HS-5 (cell line): ENCODE measurements at regions not wholly inside any gene's neighbourhood (a gene's known extent, or its start where the extent isn't known, plus 50 kb on each side); places are given as distances from the start of the nearest gene placed in this dataset.

Source experiments
- DNase-seq: peaks from one replicate; pipeline ENCODE4 v3.0.0-alpha.2; 2012; ENCODE audit warnings: low read depth

DNA sequence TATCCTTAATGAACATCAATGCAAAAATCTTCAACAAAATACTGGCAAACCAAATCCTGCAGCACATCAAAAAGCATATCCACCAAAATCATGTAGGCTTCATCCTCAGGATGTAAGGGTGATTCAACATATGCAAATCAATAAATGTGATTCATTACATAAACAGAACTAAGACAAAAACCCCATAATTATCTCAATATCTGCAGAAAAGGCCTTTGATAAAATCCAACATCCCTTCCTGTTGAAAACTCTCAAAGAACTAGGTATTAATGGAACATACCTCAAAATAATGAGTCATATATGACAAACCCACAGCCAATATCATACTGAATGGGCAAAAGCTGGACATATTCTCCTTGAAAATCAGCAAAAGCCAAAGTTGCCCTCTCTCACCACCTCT lies 54.6 kb upstream of the DEPDC1 start:
- no peak for DNase-seq

- DNase-seq, result no peak
These were observed 61.6 kb upstream of the DEPDC1 start for GRCh38 chr1:68558321-68559026.

DNA sequence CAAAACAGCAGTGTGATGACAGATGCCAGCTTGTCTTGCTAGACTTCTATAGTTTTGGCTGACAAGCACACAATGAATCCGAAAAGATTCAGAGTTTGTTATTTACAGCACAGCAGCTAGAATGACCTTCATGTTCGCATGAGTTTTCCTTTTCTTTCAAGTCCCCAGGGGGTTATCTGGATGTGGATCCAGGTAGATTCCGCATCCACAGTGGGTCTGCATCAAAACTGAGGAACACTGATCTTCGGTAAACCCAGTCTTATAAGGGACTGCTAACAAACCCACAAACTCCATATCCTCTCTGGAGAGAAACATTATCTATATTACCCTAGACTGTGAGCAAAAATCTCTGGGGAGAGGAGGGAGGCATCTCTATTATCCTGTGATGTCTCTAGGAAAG lies 69.0 kb upstream of the DEPDC1 start:
- DNase-seq, result no peak

GRCh38 chr1:68570871-68571270 lies 74.0 kb upstream of the DEPDC1 start:
- no peak for DNase-seq

DNA sequence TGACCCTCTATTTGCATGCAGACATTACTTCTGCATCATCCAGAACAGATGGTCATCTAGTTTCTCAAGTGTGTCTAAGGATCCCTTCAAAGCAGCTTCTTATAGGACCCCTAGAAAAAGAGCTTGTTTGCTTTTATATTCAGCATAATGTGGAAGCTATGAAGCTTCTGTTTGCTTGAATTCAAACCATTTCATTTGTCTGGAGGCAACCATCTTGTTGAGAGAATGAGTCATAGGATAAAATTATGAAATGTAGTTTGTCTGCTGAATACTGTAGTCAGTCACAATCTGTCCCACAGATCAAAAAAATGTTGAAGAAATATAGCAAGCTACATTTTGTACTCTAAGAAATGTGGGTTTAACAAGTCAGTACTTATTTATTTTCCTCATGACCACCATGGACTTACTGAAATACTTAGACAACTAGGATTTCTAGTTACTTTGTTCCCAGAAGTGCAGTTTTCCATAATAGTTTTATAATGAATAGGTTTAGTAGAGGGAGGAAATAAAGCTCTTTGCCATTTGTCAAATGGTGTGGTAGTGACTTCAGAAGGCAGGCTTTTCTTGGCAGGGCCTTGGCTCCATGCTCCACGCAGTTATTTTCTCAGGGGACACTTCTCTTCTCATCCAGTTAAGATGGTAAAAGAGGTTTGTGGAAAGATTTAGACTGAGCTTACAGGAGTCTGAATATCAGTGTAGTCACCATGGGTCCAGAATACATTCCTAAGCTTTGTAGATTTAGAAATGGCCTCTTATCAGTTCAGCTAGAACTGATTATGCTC lies 74.8 kb upstream of the DEPDC1 start:
- DNase-seq, result no peak

DNA sequence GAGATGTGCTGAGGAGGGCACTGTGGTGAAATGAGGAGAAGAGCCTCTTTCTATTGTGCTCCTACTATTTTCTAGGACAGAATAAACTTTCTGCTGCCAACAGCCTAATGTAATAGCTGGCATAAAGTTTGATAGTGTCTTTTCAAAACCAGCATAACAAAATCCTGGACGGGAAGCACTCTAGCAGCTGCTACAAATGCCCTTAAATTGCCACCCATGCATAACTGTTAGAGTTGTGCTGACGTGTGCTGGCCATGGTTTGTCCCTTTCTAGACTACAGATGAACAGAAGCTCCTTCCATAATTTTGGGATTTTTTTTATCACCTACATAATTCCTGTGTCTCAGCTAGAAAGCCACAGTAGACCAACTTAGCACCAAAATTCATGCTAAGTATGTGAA lies 88.5 kb upstream of the DEPDC1 start:
- DNase-seq, result no peak

DNA sequence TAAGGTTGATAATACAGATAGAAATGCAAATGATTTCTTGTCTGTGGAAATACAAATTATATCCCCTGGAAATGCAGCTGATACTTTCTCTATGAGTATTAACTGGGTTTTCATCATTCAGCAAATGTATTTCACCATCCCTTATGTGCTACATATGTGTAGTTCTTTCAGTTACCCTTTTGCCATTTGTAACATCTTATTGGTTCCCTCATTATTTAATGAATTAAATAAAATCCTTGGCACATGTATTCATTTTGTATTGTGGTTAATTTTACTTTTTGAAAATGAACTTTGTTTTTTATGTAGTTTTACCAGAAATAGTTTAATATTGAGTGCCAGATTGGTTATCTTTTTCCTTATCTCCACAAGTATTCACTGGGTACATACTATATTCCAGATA lies 89.9 kb upstream of the DEPDC1 start:
- DNase-seq, result no peak

- DNase-seq, result no peak
These were observed 91.4 kb upstream of the DEPDC1 start for GRCh38 chr1:68588304-68588703.

DNA sequence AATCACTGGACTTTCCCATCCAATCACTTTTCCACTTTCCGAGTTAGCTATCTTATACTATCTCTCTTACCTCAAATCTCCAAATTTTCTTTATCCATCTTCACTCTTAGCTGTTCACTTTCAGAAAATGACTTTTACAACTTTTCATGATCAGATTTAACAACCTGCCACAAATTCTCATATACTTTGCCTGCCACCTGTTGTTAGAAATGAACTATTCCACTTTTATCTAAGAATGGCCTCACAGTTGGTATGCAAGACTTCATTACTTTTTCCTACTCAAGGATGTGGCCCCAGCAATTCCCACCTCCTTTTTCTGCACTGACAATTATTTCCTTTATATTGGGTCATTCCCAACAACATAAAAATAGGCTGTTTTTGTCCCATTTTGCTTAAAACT lies 93.6 kb upstream of the DEPDC1 start:
- no peak for DNase-seq

DNA sequence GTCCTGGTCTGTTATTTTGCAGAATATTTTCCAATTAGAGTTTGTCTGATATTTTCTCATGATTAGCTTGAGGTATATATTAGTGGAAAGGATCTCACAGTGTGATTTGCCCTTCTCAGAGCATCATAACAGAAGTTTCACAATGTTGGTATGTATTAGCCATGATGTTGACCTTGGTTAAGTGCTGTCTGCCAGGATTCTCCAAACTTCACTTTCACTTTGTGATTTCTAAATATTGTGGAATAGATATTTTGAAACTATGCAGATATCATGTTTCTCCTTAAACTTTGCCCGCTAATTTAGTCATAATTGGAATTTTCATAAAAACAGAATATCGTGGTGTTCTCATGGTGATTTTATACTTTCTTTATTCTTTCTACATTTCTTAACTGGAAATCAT lies 98.0 kb upstream of the DEPDC1 start:
- no peak for DNase-seq

- DNase-seq, result no peak
These were observed 103.3 kb upstream of the DEPDC1 start for GRCh38 chr1:68600049-68600661.

- no peak for DNase-seq
These were observed 111.4 kb upstream of the DEPDC1 start for GRCh38 chr1:68608289-68608688.

GRCh38 chr1:68615312-68615711 lies 118.4 kb upstream of the DEPDC1 start:
- DNase-seq, result no peak

- no peak for DNase-seq
These were observed 121.1 kb upstream of the DEPDC1 start for GRCh38 chr1:68617942-68618341.

- no peak for DNase-seq
These were observed 123.7 kb upstream of the DEPDC1 start for GRCh38 chr1:68620571-68620970.

DNA sequence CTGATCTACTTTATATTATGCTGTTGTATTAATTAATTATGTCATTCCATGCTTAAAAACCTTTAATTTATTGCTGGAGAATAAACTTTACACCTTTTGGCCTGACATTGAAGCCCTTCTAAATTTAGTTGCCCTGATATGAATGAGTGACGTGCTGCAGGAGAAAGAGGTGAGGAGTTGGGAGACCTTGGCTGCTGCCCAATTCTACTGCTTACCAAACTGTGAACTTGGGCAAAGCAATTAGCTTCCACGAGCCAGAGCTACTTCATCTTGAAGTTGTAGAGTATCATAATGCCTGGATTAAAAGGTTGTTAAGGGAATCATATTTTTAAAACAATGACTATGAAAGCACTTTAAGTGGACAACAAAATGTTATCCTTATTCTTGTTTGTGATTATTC lies 126.8 kb upstream of the DEPDC1 start:
- DNase-seq, result no peak

DNA sequence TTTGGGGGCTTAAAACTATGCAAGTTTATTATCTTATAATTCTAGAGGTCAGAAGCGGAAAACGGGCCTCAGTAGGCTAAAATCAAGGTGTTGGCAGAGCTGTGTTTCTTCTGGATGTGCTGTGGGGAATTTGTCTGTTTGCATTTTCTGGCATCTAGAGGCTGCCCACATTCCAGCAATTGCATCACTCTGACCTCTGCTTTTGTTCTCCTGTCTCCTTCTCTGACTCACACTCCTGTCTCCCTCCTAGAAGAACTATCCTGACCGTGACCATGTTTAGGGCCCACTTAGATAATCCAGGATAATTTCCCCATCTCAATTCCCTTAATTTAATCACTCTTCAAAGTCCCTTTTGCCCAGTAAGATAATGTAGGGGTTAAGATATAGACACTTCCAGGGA lies 127.4 kb upstream of the DEPDC1 start:
- DNase-seq, result peak; percentile 60

- DNase-seq, result no peak
These were observed 128.7 kb upstream of the DEPDC1 start for GRCh38 chr1:68625624-68626023.

- DNase-seq, result no peak
These were observed 136.4 kb upstream of the DEPDC1 start for GRCh38 chr1:68633141-68633919.

GRCh38 chr1:68644504-68644903 lies 147.6 kb upstream of the DEPDC1 start:
- no peak for DNase-seq

DNA sequence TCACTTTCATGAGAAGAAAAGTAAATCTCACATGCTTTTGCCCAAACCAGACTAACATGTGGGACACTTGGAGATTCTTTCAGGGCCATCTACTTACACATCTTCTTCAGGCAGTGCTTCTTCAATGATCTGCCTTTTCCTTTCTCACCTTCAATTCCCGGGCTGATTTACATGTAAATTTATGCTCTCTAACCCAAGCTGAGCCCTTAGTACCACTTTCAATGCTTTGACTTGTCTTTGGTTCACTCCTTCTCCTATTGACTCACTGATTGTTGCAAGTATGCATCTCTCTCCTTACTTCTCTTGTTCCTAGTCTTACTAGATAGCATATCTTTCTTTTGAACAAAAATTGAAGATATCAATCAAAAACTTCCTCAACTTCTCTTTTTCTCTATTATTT lies 154.2 kb upstream of the DEPDC1 start:
- DNase-seq, result no peak

DNA sequence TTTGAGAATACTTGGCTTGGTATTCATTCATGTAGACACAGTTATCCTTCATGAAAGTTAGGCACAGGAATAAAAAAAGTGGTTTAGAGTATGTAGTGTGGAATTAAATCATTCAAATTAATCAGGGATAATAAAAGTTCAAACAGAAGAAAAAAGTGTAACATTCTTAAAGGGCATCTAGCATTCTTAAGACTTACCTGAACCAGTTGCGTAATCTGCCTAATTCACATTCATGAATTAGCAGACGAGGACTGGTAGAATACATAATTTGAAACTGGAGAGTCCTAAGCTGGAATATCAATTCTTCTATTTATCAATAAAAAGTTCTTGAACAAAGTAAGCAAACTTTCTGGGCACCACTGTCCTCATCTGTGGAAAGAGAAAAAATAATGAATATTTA lies 157.0 kb upstream of the DEPDC1 start:
- no peak for DNase-seq

GRCh38 chr1:68673771-68674170 lies 176.9 kb upstream of the DEPDC1 start:
- DNase-seq, result peak; percentile 25
